GM19324 (cell line): ENCODE measurements at regions not wholly inside any gene's neighbourhood (a gene's known extent, or its start where the extent isn't known, plus 50 kb on each side); places are given as distances from the start of the nearest gene placed in this dataset.

Experiments used
- ATAC-seq: cut with Tn5 transposase; IDR thresholded peaks from one replicate; pipeline ENCODE4 v1.9.1; 2021; ENCODE audit warnings: mild to moderate bottlenecking, moderate library complexity; ENCODE audit not compliant: unreplicated experiment, low FRiP score

DNA sequence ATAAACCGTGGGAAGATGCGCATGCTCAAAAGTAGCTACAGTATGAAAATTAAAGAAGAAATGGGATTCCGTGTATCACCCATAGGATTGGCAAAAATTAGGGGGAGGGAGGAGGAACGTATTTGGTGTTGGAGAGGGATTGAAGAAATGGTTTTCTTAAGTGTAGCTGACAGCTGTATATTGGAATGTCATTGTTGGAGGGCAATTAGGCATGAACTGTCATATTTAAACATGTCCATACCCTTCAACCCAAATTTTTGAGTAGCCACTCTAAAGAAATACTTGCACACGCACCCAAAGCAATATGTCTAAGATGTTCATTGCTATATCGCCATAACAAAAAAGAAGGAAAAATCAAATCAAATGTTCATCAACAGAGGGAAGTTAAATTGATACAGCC, 144.7 kb downstream of the TLE3 start:
- ATAC-seq: no peak

DNA sequence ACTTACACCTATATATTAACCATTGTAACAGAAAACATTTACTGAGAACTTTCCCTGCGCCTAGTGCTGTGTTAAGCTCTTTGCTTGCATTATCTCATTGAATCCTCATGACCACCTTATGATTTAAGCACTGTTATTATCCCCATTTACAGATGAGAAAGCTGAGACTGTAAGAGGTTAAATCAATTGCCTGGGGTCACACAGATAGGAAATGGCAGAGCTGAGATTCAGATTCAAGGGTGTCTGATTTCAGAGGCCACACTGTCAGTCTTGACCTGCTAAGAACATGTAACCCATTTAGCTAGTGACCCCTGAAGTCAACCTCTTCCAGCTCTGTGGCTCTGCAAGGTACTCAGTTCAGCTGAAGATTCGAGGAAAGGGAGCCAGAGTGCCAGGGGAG, 143.9 kb downstream of the TLE3 start:
- ATAC-seq: no peak

DNA sequence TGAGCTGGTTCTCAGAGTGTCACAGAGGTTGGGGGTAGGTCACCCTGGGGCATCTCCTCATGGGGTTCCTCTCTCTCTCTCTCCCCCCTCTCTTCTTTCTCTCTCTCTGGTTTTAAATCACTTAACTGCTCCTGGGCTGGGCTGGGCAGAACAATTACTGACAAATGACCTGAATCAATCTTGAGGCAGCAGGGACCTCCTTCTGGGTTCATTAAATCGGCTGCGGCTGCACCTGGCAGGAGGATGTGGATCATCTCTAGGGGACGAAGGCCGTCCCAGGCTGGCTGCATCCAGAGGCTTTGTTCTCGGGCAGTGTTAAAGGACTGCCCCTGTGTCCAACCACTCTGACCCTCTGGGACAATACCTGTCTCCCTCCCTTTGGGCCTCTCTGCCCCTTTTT, 143.1 kb downstream of the TLE3 start:
- ATAC-seq: no peak

DNA sequence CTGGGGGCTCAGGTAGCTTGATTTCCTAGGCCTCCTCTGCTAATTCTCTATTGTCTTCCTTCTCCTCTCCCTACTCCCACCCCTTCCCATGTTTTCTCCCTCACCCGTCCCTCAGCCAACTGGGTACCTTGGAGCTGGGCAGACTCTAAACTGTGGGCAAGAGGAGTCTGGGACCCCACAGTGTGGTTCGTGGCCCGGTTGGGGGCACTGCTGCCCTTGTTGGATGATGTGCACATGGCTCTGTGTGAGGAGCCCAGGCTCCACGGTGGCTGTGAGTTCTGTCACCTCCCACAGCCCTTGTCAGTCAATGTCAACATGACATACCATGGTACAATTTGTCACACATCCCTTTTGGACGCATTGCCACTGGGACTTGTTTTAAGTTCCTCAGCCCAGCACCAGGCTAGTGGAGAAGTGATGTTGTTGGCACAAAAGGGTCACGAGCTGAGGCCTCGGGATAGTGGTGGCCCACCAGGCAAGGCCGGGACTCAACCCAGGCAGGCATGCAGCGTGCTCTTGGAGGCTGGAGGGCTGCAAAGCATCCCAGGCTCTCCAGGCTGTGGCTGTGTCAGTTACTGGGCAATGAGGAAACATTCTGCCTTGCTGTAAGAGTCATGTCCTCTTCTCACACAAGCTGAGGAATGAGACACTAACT, 142.3 kb downstream of the TLE3 start:
- ATAC-seq: no peak

DNA sequence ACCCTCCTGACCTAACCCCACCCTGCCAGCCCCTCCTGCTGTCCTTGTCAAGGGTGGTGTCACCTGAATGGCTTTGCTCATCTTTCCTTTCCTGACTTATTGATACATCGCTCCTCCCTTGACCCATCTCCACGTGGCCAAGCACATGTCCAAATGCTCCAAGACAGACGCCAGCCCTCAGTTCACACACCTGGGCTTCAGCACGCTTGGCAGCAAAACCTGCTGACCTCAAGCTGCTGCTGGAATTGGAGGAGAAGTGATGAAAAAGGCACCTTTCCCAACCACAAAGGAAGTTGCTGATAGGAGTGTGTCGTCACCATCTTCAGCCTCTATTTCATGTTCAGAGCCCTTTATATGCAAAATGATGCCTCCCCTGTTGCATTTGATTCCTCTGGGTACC, 141.3 kb downstream of the TLE3 start:
- ATAC-seq: no peak

DNA sequence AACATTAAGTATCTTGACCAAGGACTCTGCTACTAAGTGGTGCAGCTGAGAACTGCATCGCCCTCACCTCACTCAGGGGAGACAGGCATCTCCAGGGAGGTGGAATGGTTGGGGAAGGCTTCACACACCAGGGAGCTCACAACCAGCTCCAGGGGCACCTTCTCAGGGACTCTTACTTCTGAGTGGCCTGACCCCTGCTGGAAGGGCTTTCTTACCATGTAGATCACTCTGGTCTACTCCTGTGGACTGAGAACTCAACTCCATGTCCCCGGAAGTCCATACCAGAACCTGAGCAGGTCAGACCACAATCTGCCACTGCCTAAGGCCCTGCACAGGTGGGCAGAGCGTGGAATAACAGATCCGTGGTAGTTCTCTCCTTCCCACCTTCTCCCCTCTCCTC, 140.5 kb downstream of the TLE3 start:
- ATAC-seq: no peak

DNA sequence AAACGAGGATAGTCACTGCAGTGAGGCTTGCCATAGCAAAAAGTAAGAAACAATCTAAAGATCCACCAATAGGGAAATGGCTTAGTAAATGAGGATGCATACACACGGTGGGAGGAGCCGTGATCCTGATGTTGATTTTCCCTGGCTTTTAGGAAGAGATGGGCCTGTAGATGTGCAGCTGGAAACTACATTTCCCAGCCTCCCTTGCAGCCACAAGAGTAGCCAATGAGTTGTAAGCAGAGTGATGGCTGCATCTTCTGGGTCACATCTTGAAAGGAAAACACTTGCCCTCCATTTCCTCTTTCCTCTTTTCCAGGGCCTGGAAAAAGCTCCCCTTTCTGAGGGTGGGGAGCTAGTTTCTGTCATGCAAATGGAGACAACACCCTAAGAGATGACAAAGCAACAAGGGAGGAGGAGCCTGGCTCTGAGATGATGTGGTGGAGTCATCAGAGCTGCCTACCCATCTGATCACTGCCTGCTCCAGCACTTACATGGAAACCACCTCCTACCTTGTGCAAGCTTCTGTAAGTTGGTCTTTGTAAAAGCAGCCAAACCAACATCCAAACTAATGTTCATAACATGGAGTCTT, 139.1 kb downstream of the TLE3 start:
- ATAC-seq: no peak

DNA sequence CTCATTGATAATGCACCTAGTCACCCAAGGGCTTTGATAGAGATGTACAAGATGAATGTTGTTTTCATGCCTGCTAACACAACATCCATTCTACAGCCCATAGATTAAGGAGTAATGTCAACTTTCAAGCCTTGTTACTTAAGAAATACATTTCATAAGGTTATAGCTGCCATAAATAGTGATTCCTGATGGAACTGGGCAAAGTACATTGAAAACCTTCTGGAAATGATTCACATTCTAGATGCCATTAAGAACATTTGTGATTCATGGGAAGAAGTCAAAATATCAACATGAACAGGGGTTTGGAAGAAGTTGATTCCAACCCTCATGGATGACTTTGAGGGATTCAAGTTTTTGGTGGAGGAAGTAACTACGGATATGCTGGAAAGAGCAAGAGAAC, 135.2 kb downstream of the TLE3 start:
- no peak for ATAC-seq

DNA sequence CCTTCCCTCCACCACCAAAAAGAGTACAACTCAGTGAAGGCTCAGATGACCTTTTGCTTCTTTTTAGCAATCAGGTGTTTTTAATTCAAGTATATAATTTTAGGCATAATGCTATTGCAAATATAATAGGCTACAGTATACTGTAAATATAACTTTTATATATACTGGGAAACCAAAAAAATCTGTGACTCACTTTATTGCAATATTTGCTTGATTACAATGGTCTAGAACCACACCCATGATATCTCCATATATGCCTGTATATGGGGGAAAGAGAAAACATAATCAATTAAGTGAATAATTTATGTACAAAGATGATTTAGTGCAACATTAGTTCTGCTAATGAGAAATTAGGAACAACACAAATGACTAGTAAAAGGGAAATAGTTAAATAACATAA, 134.3 kb downstream of the TLE3 start:
- ATAC-seq: no peak

DNA sequence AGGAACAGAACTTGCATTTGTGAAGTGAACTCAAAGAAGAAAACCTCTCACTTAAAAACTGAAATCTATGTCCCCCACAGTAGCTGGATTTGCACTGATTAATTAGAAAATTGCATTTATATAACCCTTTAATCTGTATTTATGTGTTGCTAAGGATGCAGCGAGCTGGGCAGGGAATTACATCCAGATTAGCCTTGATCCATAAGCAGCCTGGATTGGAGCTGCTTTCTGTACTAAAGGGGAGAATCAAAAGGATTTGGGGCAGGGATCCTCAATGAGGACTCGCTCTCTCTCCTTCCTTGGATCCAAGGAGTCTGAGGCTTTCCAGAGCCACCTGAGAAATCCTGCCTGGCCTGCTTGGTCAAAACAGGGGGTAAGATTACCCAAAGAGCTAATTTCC, 125.9 kb downstream of the TLE3 start:
- no peak for ATAC-seq

DNA sequence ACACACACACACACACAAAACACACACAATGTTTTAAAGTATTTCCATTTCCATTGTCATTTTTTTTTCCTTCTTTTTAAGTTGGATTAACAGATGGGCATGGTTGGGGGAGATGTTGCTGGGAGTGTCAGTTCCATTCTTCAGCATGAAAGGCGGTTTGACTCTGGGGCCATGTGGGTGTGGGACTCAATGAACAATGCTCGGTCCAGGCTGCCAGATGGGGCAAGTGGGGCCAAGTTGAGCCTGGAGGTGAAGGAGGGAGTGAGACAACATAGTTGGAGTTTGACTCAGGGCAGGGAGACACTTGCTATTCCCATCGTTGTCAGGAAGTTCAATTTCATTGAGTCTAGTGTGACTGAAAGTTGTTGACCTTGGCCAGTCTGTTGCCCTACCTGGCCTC, 125.3 kb downstream of the TLE3 start:
- no peak for ATAC-seq

DNA sequence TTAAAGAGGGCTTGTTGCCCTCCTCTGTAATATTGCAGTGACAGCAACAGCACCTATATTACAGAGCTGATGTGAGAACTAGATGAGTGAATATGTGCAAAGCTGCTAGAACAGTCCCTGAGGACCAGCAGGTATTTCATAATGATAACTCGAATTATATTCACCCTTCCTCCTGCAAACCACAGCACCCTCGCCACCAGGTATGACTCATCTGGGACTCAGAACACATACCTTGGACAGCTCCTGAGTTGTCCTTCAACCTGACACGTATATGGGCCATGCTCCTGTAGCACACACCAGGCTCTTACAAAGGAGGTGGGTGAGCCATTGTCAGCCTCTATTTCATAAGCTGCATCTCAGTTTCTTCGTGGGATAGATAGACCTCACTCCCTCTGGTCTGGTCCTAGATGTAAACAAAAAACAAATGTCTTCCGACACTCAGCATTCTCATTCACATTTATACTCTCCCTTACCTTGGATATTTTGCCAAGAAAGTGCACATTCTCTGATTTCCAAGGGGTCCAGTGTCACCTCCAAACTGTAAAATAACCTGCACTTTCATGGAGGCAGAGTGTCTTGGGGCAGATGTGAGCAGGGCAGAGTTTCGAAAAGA, 124.5 kb downstream of the TLE3 start:
- ATAC-seq: no peak

DNA sequence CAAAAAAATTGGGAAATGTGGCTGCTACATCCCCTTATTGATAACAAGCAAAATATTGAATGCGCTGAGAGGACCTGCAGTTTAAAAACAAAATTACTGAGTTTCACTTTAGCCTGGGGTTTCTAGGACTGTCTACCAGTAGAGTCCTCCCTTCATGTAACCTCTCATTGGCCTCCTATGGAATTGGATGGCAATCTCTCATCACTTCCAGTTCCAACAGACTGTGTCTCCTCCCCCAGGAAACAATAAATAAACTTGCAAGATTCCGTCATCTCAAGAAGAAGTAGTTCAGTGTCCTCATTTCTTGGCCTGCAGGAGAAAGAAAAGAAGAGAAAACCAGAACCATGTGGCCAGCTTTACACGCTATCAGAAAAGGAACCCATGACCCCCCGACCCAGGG, 123.8 kb downstream of the TLE3 start:
- no peak for ATAC-seq

DNA sequence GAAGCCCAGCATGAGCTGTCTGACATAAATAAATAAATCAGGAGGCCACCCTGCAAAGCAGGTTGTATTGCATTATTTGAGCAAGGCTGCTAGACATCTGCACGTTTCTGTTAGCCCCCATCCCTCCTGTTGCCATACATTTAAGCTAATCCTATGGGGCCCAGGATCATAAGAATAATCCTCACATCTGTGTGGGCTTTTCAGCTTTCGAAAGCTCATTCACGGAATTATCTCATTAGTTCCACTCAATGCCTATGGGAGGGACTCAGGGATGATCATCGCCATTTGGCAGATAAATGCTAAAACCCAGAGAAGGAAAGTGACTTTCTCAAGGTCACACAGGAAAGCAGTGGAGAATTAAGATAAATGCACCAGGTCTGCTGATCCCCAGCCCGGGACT, 123.4 kb downstream of the TLE3 start:
- no peak for ATAC-seq

DNA sequence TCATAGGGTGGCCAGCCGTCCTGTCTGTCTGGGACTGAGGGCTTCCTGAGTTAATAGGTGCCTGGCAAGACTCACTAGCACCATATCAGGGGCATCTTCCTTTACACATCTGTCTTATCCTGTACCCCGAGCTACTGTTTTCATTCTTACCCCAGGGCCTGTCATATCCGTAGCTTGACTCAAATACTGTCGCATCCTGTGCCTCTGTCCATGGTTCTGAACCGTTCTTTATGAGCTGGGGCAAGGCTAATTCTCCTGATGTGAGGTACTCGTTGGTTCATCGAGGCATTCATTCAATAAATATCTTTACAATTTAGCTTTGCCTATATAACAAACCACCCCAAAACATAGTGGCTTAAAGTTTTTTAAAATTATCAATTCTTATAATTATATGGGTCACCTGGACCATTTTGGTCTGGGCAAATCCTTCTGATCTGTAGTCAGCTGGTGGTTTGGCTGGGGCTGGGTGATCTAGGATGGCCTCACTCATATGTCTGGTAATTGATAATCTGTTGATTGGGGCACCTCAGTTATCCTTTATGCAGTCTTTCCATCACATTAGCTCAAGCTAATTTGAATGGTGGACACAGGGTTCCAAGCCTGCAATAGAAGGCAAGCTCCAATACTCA, 121.2 kb downstream of the TLE3 start:
- ATAC-seq: no peak

DNA sequence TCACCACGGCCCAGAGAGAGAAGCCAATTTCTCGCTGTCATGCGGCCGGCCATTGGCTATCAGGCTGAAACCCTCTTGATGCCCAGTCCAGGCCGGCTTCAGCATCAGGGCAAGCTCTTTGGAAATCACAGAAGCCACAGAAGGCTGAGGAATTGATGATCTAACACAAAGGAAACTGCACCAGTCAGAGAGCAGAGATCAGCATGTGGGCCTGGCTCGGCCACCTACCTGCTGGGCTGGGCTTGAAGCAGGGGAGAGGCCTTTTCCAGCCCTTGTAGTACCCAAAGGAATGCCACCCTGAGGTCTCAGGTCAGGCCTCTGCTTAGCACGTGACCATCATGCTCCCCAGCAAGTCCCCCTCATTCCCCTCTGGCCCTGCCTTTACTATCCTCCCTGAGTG, 119.1 kb downstream of the TLE3 start:
- no peak for ATAC-seq

DNA sequence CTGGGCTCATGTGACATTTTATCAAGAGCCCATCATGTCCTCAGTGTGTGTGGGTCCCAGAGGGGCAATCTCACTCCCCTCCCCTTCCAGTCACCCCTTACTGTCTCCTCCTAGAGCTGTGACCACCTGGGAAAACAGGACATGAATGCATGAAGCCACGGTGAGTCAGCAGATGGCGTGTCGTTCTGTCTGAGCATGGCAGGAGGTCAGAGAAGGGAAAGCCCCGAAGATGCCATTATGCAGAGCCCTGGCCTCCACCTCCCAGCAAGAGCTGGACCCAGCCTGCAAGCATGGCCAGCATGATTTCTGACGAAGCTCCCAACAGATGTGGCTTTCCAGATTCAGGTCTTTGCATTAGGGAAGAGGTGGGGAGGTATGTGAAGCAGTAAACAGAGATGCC, 118.5 kb downstream of the TLE3 start:
- ATAC-seq: peak; percentile 47

DNA sequence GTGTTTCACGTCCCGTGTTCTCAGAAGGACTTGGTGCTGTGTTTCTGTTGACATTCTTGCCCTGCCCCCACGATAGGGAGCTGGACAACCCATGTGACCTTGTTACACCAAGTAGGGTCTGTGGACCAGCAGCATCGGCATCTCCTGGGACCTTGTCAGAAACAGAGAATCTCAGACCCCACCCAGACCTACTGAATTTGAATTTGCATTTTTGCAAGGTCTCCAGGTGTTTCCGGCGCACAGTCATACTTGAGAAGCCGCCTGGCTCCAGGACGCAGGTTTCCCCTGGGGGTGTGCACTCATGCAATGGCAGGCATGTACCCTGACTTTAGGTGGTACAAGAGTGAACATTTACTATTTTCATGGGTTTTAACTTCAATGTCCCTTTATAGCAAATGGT, 117.9 kb downstream of the TLE3 start:
- peak; percentile 87 for ATAC-seq

DNA sequence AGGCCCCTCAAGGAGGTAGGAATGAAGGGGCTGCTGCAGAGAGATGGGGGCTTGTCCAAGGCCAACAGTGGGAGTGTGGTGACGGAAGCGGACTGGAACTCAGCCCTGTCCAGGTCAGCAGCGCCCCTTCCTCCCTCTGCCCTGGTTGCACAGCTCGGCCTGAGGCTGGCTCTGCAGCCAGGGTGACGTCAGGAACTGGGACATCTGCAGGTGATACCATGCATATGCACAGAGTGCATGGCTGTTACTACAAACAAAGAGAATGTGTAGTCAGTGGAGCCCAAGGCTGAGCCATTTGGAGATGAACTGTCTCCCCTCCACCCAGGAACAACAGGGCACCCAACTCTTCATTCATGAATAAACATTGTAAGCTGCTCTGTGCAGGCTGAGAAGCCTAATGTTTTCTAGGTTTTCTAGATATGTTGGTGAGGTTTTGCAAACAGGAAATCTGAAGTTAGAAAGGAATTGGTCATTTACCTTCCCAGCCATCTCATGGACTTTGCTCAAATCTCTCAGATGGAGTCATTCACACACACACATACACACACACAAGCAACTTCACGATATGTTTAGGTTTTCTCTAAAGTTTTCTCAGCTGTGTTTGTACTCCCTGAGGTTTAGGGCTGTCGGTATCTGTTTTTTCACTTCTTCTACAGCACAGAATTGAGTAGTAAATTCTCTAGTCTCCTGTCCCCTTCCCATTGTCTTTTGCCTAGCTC, 117.2 kb downstream of the TLE3 start:
- ATAC-seq: no peak

DNA sequence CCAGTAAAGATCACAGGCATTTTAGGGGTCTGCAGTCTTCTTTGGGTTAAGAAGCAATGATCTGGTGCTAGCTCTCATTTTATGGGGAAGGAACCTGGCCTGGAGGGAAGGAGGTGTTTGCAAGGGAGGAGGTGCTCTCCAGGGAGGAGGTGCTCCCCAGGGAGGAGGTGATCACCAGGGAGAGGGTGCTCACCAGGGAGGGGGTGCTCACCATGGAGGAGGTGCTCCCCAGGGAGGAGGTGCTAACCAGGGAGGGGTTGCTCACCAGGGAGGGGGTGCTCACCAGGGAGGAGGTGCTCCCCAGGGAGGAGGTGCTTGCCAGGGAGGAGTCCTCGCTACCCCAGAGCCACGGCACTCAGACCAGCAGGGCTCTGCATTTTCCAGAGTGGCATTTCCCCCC, 115.7 kb downstream of the TLE3 start:
- no peak for ATAC-seq

DNA sequence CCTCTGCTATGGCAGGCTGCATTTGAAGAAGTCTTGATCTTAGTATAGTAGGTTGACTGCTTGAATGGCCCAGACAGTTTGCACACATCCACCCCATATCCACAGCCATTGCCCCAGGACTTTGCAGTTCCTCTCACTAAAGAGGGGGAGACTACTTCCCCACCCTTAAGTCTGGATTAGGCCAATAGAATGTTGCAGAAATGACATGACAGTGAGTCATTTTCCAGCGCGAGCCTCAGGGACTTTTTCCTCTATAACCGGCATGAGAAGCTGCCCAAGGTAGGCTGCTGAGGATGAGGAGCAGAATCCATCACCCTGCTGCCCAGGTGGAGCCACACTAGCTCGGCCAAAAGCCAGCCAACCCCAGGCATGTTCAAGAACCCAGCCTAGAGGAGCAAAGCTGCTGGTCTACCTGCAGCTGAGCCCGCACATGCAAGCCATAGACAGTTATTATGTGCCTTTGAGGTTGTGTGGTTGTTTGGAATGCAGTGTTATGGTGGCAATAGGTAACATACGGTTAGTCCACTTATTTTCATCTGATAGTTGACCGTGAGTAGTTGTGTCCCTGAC, 113.9 kb downstream of the TLE3 start:
- no peak for ATAC-seq
